Mononuclear cell (primary cell): ENCODE measurements at regions not wholly inside any gene's neighbourhood (a gene's known extent, or its start where the extent isn't known, plus 50 kb on each side); places are given as distances from the start of the nearest gene placed in this dataset.

ENCODE experiments used
- H3K27me3 ChIP-seq: 2 replicates; pipeline ENCODE4 v1.6.0; 2011; ENCODE audit warnings: low read length, control low read depth; ENCODE audit not compliant: insufficient read depth
- H3K4me1 ChIP-seq: 2 replicates; pipeline ENCODE4 v1.5.1; 2011; ENCODE audit warnings: mild to moderate bottlenecking, low read length, control low read depth; ENCODE audit not compliant: insufficient read depth
- H3K4me3 ChIP-seq: 2 replicates; pipeline ENCODE4 v1.5.1; 2011; ENCODE audit warnings: mild to moderate bottlenecking, low read length, moderate library complexity
- H3K9me3 ChIP-seq: 2 replicates; pipeline ENCODE4 v1.5.1; 2011; ENCODE audit warnings: low read depth, mild to moderate bottlenecking, control low read depth, low read length

GRCh38 chr3:178048768-178049167, 487.5 kb upstream of the KCNMB2 start:
- no peak overlapping the region for H3K4me3 ChIP-seq
- no peaks in the 10 kb centered on the region for H3K4me1 ChIP-seq
- H3K27me3 ChIP-seq = no peaks in the 10 kb centered on the region
- no peaks in the 10 kb centered on the region for H3K9me3 ChIP-seq

- Histone ChIP-seq H3K9me3 (no peaks in the 10 kb centered on the region), H3K4me3 (no peak overlapping the region), H3K4me1 (no peaks in the 10 kb centered on the region), H3K27me3 (no peaks in the 10 kb centered on the region)
These were observed 481.8 kb upstream of the KCNMB2 start for GRCh38 chr3:178054471-178054870.

- Histone ChIP-seq H3K27me3 (no peaks in the 10 kb centered on the region), H3K4me3 (no peak overlapping the region), H3K4me1 (no peaks in the 10 kb centered on the region), H3K9me3 (no peaks in the 10 kb centered on the region)
These were observed 480.3 kb upstream of the KCNMB2 start for GRCh38 chr3:178055939-178056338.

- no peaks in the 10 kb centered on the region for H3K9me3 ChIP-seq
- H3K4me1 ChIP-seq = no peaks in the 10 kb centered on the region
- H3K27me3 ChIP-seq = no peaks in the 10 kb centered on the region
- H3K4me3 ChIP-seq = no peak overlapping the region
These were observed 479.4 kb upstream of the KCNMB2 start for GRCh38 chr3:178056868-178057267.

- no peaks in the 10 kb centered on the region for H3K9me3 ChIP-seq
- H3K4me1 ChIP-seq = no peaks in the 10 kb centered on the region
- H3K27me3 ChIP-seq = no peaks in the 10 kb centered on the region
- H3K4me3 ChIP-seq = no peak overlapping the region
These were observed 477.6 kb upstream of the KCNMB2 start for GRCh38 chr3:178058629-178059028.

GRCh38 chr3:178059119-178059518, 477.1 kb upstream of the KCNMB2 start:
- no peaks in the 10 kb centered on the region for H3K27me3 ChIP-seq
- no peaks in the 10 kb centered on the region for H3K4me1 ChIP-seq
- H3K4me3 ChIP-seq = no peak overlapping the region
- H3K9me3 ChIP-seq = no peaks in the 10 kb centered on the region

- Histone ChIP-seq H3K4me3 (no peak overlapping the region), H3K27me3 (no peaks in the 10 kb centered on the region), H3K4me1 (no peaks in the 10 kb centered on the region), H3K9me3 (no peaks in the 10 kb centered on the region)
These were observed 476.4 kb upstream of the KCNMB2 start for GRCh38 chr3:178059836-178060235.

- H3K9me3 ChIP-seq = no peaks in the 10 kb centered on the region
- H3K4me1 ChIP-seq = no peaks in the 10 kb centered on the region
- H3K27me3 ChIP-seq = no peaks in the 10 kb centered on the region
- H3K4me3 ChIP-seq = no peak overlapping the region
These were observed 475.8 kb upstream of the KCNMB2 start for GRCh38 chr3:178060407-178060806.

- Histone ChIP-seq H3K9me3 (no peaks in the 10 kb centered on the region), H3K4me1 (no peaks in the 10 kb centered on the region), H3K27me3 (no peaks in the 10 kb centered on the region), H3K4me3 (no peak overlapping the region)
These were observed 474.1 kb upstream of the KCNMB2 start for GRCh38 chr3:178062126-178062525.

- Histone ChIP-seq H3K4me1 (no peaks in the 10 kb centered on the region), H3K4me3 (no peak overlapping the region), H3K27me3 (no peaks in the 10 kb centered on the region), H3K9me3 (no peaks in the 10 kb centered on the region)
These were observed 472.8 kb upstream of the KCNMB2 start for GRCh38 chr3:178063461-178063860.

GRCh38 chr3:178067721-178068120, 468.5 kb upstream of the KCNMB2 start:
- no peaks in the 10 kb centered on the region for H3K27me3 ChIP-seq
- no peaks in the 10 kb centered on the region for H3K9me3 ChIP-seq
- H3K4me1 ChIP-seq = no peaks in the 10 kb centered on the region
- no peak overlapping the region for H3K4me3 ChIP-seq

- H3K9me3 ChIP-seq = no peaks in the 10 kb centered on the region
- H3K4me3 ChIP-seq = no peak overlapping the region
- H3K4me1 ChIP-seq = no peaks in the 10 kb centered on the region
- H3K27me3 ChIP-seq = no peaks in the 10 kb centered on the region
These were observed 463.6 kb upstream of the KCNMB2 start for GRCh38 chr3:178072391-178073305.

- Histone ChIP-seq H3K4me3 (no peak overlapping the region), H3K4me1 (no peaks in the 10 kb centered on the region), H3K27me3 (no peaks in the 10 kb centered on the region), H3K9me3 (no peaks in the 10 kb centered on the region)
These were observed 462.9 kb upstream of the KCNMB2 start for GRCh38 chr3:178073366-178073765.

GRCh38 chr3:178075344-178075743, 460.9 kb upstream of the KCNMB2 start:
- Histone ChIP-seq H3K4me3 (no peak overlapping the region), H3K9me3 (no peaks in the 10 kb centered on the region), H3K27me3 (no peaks in the 10 kb centered on the region), H3K4me1 (no peaks in the 10 kb centered on the region)

GRCh38 chr3:178078953-178079352, 457.3 kb upstream of the KCNMB2 start:
- H3K4me1 ChIP-seq = no peaks in the 10 kb centered on the region
- H3K27me3 ChIP-seq = no peaks in the 10 kb centered on the region
- no peak overlapping the region for H3K4me3 ChIP-seq
- H3K9me3 ChIP-seq = no peaks in the 10 kb centered on the region

GRCh38 chr3:178079966-178080365, 456.3 kb upstream of the KCNMB2 start:
- H3K27me3 ChIP-seq = no peaks in the 10 kb centered on the region
- no peaks in the 10 kb centered on the region for H3K9me3 ChIP-seq
- H3K4me3 ChIP-seq = no peak overlapping the region
- no peaks in the 10 kb centered on the region for H3K4me1 ChIP-seq
